IPS DF 4.7 (cell line): ENCODE measurements at regions not wholly inside any gene's neighbourhood (a gene's known extent, or its start where the extent isn't known, plus 50 kb on each side); places are given as distances from the start of the nearest gene placed in this dataset.
A peak's percentile ranks its signal among the peaks of the same experiment; 100 is the strongest.

Source experiments
- DNase-seq: peaks from one replicate; pipeline ENCODE4 v3.0.0-alpha.2; 2013; ENCODE audit warnings: low spot score; ENCODE audit errors: extremely low read depth

- DNase-seq, result no peak
These were observed 256.2 kb downstream of the TAF11L14 start for GRCh38 chr5:17890501-17890900.

- no peak for DNase-seq
These were observed 257.6 kb downstream of the TAF11L14 start for GRCh38 chr5:17891881-17892280.

GRCh38 chr5:17893026-17893635 is 258.9 kb downstream of the TAF11L14 start:
- DNase-seq, result no peak

GRCh38 chr5:17895288-17896033 is 261.2 kb downstream of the TAF11L14 start:
- no peak for DNase-seq

GRCh38 chr5:17896605-17897004 is 262.3 kb downstream of the TAF11L14 start:
- DNase-seq, result no peak

- DNase-seq, result no peak
These were observed 263.5 kb downstream of the TAF11L14 start for GRCh38 chr5:17897776-17898175.

GRCh38 chr5:17898766-17899165 is 264.5 kb downstream of the TAF11L14 start:
- DNase-seq, result no peak

GRCh38 chr5:17907094-17907493 is 272.8 kb downstream of the TAF11L14 start:
- no peak for DNase-seq

GRCh38 chr5:17910318-17910717 is 276.1 kb downstream of the TAF11L14 start:
- DNase-seq, result no peak

- no peak for DNase-seq
These were observed 278.5 kb downstream of the TAF11L14 start for GRCh38 chr5:17912794-17913193.

GRCh38 chr5:17916446-17916845 is 282.2 kb downstream of the TAF11L14 start:
- DNase-seq, result no peak

GRCh38 chr5:17917465-17917864 is 283.2 kb downstream of the TAF11L14 start:
- DNase-seq, result no peak

- peak; percentile 51 for DNase-seq
These were observed 284.3 kb downstream of the TAF11L14 start for GRCh38 chr5:17918373-17919104.

- DNase-seq, result no peak
These were observed 291.0 kb downstream of the TAF11L14 start for GRCh38 chr5:17925276-17925675.

- no peak for DNase-seq
These were observed 294.3 kb downstream of the TAF11L14 start for GRCh38 chr5:17928581-17928981.

GRCh38 chr5:17929171-17929570 is 294.9 kb downstream of the TAF11L14 start:
- DNase-seq, result no peak

GRCh38 chr5:17930346-17930745 is 296.1 kb downstream of the TAF11L14 start:
- no peak for DNase-seq

- no peak for DNase-seq
These were observed 309.8 kb downstream of the TAF11L14 start for GRCh38 chr5:17944046-17944445.

GRCh38 chr5:17947029-17947428 is 312.8 kb downstream of the TAF11L14 start:
- no peak for DNase-seq

GRCh38 chr5:17951392-17952169 is 317.3 kb downstream of the TAF11L14 start:
- DNase-seq, result peak; percentile 79

- no peak for DNase-seq
These were observed 318.0 kb downstream of the TAF11L14 start for GRCh38 chr5:17952231-17952630.

- no peak for DNase-seq
These were observed 329.8 kb downstream of the TAF11L14 start for GRCh38 chr5:17964067-17964466.
